ENCODE measurements at regions not wholly inside any gene's neighbourhood (a gene's known extent, or its start where the extent isn't known, plus 50 kb on each side); places are given as distances from the start of the nearest gene placed in this dataset.
"Not testable (repeated sequence)": the region's sequence is repeated elsewhere in the genome, so short reads cannot be mapped to it uniquely, and the experiment has no call there.

DNA sequence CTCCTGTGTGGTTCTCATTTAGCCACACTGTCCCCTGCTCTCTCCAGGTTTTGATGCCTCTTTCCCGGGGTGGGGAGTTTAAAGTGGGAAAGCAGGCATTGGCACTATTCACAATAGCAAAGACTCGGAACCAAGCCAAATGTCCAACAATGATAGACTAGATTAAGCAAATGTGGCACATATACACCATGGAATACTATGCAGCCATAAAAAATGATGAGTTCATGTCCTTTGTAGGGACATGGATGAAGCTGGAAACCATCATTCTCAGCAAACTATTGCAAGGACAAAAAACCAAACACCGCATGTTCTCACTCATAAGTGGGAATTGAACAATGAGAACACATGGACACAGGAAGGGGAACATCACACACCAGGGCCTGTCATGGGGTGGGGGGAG is 117.6 kb upstream of the PITX1 start:
- TF ChIP-seq, protein P1, sequence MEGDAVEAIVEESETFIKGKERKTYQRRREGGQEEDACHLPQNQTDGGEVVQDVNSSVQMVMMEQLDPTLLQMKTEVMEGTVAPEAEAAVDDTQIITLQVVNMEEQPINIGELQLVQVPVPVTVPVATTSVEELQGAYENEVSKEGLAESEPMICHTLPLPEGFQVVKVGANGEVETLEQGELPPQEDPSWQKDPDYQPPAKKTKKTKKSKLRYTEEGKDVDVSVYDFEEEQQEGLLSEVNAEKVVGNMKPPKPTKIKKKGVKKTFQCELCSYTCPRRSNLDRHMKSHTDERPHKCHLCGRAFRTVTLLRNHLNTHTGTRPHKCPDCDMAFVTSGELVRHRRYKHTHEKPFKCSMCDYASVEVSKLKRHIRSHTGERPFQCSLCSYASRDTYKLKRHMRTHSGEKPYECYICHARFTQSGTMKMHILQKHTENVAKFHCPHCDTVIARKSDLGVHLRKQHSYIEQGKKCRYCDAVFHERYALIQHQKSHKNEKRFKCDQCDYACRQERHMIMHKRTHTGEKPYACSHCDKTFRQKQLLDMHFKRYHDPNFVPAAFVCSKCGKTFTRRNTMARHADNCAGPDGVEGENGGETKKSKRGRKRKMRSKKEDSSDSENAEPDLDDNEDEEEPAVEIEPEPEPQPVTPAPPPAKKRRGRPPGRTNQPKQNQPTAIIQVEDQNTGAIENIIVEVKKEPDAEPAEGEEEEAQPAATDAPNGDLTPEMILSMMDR (IDR thresholded peaks at IDR 0.05): not testable (repeated sequence)
- TF ChIP-seq EP300, POLR2A (IDR thresholded peaks at IDR 0.05): not testable (repeated sequence)
